GM04504 (cell line): ENCODE measurements at regions not wholly inside any gene's neighbourhood (a gene's known extent, or its start where the extent isn't known, plus 50 kb on each side); places are given as distances from the start of the nearest gene placed in this dataset.

ENCODE experiments used
- DNase-seq: peaks from one replicate; pipeline ENCODE4 v3.0.0-alpha.2; 2012; ENCODE audit warnings: low read depth

DNA sequence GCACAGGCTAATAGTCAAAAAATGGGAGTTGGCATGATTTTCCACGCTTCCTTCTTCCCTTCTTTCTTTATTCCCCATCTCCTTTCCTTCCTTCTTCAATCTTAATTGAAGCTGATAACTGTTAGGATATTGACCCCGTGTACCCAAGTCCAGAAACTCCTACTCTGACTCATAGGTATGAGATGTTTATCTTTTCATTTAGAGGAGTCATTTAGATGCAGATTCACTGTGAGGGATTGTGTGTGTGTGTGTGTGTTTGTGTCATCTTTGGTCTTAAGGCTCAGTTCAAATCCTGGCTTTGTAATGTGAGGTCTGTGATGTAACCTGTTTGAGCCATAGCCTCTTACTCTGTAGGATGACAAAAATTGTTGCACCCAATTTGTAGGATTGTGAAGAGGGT is 332.0 kb upstream of the MAF start:
- no peak for DNase-seq

DNA sequence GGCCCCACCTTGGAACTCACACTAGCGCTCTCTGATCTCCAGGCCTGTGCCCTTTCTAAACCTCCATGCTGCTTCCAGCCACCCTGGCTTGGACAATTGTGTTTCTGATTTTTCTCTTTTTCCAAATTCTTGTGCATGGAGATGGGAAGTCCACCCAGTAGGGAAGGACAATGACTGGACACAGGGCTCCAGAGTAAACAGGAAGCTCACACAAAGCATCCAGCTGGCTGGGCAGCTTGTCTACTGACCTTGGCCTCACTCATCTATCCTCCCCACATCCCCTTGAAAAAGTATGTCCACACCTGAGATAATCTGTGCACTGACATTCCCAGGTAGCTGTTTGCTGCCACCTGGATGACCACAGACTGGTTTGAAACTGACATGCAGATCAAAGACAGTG is 331.2 kb upstream of the MAF start:
- DNase-seq = no peak

DNA sequence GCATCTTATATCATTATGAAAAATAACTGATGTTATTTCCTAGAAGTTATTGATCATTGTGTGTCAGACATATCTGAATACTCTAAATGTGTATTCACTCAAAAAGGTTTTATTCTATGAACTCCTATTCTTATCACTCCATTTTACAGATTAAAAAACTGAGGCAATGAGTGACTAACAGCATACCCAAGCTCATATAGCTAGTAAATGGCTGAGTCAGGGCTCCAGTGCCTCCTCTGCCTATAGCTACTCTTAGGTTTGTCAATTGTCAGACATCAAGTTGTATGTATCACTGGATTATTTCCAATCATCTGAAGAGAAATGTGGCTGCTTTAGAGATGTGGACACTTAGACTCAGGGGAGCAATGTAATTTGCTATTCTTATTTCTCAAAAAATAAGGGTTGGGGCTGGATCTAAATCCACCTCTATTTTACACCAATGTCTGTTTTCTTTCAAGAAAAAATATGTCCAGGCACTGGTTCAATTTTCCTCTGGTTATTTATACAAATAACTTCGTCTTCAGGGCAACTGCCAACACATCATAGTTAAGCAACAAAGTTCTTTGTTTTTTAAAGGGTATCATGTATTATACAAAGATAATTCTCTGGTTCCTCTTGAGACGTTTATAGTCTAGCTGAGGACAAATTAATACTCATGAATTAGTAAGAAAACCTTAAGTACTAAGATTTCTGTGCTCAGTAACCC is 328.9 kb upstream of the MAF start:
- DNase-seq = no peak

DNA sequence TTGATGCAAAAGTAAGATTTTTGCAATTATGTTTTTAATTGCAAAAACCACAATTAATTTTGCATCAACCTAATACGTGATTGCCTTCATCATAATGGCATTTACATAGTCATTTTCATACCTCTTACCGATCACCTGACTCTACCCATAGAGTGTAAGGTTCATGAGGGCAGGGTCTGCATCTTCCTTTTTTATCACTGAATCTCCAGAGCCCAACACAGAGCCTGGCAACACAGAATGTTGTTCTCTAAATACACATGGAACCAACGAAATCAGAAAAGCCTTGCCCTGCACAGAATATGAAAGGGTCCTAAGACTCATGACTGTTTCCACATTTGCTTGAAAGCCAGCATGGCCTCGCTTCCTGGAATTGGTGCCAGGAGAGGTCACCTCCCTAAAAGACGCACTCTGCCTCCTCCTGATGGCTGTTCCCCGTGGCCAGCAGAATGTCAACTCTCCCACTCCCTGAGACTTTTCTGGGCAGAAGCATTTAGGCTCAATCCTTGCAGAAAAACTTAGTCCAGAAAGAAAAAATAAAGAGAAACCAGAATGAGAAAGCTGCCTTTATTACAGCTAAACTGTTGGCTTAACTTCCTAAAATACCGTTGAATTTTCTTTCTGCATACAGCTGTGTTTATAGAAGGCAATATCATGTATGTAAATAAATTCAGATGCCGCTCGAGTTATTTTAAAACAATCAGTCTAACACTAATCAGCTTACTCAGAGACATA is 327.8 kb upstream of the MAF start:
- DNase-seq = no peak

DNA sequence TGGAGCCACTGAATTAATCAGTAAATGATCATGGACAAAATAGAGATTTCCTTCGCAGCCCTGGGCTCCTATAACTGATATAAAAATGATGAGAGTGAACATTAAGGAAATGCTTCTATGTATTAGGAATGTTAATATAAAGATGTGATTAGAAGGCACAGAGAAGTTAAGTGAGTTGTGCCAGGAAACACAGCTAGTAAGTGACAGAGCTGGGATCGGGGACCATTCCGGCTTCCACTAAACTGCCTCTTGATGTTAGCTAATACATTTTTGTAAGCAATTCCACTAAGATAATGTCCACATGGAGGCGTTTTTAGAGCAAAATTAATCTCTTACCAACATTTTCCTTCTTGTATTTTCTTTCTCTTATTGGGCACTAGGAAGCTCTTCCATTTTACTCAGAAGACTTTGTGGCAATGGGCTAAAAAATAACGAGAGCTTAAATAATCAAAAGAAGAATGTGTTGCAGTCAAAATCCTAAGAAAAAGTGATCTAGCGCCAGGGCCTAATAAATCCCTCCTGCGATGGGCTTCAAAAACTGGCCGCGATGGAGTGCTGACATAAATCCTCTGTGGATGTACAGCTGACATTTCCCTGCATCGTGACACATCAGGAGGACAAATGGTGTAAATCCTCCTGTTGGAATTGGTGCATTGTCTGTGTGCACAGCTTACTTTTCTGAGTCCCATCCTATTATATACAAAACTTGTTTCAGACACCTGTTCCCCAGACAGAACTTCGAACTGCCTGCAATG is 326.1 kb upstream of the MAF start:
- no peak for DNase-seq

DNA sequence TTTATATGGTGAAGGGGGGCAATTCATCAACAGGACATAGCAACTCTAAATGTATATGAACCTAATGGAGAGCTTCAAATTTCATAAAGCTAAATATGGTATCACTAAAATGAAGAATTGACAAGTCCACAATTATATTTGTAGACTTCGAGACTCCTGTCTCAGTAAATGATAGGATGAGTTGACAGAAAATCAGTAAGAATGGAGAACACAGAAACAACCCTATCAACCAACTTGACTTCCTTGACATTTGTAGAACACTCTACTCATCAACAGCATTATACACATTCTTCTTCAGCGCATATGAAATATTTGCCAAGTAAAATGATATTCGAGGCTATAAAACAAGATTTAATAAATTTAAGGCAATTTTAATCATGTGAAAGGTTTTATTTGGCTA is 322.9 kb upstream of the MAF start:
- DNase-seq = no peak

DNA sequence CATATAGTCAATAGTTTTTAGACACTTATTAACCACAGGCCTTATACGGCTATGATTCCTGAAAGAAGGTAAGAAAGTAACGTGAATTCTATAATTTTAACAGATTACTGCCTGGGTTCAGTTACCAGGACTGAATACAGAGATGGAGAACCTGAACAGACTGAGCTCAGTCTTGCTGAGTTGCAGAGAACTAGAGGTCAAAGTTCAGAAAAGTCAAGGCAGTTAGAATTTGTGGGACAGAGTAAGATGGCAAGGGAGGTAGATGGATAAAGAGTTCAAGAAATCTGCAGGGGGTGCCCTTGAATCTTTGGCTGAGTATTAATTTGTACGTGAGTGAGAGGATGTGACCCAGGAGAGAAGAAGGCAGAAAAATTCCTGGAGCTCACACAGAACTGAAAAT is 320.1 kb upstream of the MAF start:
- DNase-seq = no peak

DNA sequence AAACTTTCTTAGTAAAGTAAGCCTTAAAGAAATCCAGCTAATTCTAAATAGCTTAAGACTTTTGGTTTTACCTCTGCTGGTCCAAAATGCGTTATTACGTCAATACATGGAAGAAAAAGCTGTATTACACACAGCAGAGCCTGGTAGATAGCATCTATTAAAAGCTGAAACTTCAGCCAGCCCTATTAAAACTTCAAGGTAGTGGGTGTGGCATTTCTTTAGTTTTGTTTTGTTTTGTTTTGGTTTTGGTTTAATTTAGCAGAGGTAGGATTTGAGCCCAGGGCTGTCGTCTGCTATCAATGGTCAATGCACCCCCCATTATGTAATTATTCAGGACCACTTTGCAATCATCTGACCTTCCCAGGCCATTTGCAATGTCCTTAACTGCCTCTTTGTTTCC is 318.4 kb upstream of the MAF start:
- no peak for DNase-seq

DNA sequence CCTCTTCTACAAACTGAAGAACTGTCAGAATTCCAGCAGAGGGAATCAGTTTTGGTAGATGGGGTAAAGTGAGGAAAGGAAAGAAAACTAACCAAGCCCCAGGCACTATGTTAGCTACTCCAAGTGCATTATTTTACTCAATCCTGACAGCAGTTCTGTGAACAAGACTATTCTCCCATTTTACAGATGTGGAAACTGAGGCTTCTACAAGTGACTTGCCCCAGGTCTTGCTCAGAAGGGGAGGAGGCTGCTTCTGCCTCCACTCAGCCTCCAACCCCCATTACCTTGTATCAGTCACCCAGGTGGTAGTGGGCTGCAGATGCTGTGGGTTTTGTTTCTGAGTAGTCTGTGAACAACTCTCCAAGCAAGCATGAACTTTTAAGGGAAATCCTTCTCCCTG is 315.2 kb upstream of the MAF start:
- DNase-seq = no peak

DNA sequence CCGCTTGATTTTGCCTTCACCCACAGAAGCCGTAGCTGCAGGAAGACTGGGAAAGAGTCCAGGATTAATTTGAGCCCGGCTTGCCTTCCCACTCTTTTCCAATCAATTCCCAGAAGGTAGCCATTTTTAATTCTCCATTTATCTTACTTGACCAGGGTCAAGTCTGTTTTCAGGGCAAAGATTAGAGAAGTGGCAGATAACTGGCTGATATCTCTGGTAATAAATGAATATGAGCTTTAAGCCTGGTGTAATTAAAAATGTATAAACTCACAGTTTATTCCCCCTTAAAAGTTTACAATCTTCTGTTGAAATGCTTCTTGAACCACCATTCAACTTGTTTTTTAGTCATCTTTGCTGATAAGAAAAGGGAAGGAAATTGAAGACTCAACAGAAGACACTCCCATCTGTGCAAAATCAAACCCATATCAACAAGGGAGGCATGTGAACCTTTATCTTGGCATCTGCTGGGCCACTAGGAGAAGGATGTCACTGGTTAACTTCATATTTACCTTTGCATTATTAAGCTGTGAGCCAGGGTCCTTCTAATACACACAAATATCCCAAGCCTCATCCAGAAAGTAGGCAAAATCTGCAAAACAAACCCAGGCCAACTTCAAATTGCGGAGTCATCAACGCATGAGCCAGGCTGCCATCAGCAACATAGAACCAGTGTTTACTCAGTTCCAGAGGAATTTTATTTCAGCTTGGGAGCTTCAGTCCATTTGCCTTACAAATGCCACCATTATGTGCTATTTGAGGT is 314.6 kb upstream of the MAF start:
- DNase-seq = no peak

DNA sequence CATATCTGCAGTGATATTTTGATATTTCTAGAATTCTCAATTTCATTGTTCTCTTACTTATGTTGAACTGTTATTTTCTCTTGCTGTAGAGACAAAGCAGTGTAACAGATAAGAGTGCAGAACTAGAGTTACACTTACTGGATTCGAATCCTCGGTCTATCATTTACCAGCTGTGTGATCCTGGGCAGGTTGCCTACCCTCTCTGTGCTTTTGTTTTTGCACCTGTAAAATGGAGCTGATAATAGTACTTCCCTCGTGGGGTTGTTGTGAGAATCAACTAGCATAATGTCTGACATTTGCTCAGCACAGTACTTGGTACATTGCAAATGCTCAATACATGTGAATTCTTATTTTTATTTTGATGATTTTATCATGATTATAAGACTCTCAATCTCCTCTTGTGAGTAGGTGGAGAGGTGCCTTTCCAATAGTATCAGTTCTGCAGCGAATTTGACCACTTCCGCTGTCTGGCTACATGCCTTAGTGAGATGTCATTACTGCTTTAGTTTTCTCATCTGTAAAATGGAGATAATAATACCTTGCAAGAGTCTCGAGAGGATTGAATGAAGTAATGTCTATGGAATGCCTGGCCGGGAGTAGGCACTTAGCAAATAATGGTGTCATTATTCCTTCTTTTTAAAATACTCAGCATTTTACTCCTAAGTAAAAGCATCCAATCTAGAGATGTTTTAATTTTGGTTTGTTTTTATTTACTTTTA is 312.2 kb upstream of the MAF start:
- DNase-seq = no peak

DNA sequence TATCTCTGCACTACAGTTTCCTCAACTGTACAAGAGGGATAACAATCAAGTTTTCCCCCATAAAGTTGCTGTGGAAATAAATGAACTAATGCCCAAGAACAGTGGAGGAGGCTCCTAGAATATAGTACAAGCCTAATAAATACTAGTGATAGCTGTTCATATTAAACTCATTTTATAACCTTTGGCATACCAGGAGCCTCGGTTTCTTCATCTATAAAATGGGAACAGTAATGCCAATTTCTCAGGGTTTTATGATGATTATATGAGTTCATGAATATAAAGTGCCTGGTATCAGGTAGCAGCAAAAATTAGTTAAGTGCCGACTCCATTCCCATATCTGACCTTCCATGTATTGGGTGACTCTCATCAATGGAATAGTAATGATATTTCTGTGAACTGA is 311.1 kb upstream of the MAF start:
- no peak for DNase-seq

DNA sequence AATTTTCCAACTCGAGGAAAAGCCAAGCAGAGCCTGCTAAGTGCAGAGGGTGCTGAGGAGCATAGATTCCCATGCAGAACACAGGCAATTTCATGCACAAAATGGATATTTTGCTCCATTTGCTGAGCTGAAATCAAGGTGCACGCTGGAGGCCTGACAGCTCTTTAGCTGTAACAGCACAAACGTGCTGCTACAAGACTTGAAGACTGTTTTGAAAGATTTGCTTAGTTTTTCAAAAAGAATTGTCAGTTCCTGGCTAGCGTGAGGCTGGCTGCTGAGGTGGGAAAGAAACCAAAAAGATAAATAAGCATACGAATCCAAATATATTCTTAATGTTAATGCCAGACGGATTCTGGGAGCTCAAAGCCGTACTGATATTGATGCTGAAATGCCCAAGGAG is 309.0 kb upstream of the MAF start:
- no peak for DNase-seq

DNA sequence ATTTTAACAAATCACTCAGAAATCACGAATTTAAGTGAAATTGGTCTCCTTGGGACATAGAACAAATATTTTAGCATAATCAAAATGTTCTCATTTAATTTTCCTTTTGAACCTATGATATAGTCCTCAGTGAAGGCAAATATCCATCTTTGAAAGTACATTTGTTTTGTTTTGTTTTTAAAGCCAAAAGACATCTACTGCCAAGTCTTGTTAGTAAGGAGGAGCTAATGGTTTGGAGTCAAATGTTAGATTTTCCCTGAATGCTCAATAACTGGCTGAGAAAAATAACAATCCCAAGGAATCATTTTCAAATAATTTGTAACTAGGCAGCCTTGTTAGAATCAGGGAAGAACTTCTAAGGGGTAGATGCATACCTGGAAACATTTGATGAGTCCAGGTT is 302.9 kb upstream of the MAF start:
- no peak for DNase-seq

DNA sequence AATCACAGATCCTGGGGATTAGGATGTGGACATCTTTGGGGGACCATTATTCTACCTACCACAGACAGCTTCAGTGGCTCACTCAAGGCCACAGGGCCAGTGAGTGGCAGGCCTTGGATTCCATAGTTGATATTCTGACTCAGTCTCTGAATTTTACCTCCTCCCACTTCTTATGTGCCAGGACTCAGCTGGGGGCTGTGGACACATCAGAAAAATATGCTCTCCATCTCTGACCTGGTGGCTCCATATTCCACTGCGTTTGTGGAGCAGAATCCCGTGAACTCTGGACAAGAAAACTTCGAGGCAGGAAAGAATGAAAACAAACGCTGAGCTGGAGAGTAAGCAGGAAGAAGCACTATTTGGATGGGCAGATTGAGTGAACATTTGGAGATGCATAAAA is 301.8 kb upstream of the MAF start:
- no peak for DNase-seq

DNA sequence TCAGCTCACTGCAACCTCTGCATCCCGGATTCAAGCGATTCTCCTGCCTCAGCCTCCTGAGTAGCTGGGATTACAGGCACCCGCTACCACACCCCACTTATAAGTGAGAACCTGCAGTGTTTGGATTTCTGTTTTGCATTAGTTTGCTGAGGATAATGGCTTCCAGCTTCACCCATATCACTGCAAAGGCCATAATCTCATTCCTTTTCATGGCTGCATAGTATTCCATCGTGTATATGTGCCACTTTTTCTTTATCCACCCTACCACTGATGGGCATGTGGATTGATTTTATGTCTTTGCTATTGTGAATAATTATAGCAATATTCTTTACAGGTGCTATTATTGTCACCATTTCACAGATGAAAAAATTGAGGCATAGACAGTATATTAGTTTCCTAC is 301.0 kb upstream of the MAF start:
- no peak for DNase-seq

DNA sequence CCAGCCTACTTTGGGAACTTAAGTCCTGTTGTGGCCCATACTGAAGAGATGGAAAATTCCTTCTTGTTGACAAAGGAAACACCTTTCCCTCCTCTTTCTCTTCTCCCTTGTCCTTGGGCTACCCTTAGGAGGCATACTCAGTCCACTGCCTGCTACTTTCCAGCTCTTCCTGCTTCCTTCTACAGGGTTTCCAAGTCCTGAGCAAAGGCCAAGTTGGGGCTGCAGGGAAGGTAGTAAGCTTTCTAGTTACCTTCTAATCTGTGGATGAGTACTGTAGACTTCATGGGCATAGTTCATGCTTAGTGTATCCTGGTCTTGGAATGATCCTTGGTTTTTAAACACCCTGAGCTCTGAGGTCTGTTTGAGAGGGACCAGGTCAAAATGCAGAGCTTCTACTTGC is 299.2 kb upstream of the MAF start:
- DNase-seq = no peak

DNA sequence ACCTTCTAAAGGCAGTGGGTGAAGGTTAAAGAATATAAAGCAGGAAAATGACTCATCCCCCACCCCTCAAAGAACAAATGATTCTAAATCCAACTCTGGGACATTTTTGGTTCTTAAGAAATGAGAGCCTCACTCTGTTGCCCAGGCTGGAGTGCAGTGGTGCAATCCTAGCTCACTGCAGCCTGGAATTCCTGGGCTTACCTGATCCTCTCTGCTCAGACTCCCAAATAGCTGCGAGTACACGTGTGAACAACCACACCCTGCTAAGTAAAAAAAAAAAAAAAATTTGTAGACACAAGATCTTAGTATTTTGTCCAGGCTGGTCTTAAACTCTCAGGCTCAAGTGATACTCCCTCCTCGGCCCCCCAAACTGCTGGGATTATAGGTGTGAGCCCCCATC is 298.8 kb upstream of the MAF start:
- no peak for DNase-seq

DNA sequence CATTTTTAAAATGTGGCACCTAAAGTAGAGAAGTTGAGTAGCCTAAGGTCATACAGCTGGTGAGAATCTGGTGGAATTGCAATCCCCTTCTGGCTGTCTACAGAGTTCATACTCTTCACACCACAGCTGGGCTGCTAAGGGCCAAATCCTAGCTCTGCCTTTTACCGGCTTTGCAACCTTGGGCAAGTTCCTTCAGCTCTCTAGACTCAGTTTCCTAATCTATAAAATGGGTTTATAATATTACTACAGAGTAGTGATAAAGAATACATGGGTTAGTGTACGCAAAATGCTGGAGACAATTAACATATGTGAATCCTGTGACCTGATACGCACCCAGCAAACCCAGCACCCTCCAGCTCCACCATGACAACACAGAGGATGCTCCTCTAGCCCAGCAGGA is 298.2 kb upstream of the MAF start:
- no peak for DNase-seq

DNA sequence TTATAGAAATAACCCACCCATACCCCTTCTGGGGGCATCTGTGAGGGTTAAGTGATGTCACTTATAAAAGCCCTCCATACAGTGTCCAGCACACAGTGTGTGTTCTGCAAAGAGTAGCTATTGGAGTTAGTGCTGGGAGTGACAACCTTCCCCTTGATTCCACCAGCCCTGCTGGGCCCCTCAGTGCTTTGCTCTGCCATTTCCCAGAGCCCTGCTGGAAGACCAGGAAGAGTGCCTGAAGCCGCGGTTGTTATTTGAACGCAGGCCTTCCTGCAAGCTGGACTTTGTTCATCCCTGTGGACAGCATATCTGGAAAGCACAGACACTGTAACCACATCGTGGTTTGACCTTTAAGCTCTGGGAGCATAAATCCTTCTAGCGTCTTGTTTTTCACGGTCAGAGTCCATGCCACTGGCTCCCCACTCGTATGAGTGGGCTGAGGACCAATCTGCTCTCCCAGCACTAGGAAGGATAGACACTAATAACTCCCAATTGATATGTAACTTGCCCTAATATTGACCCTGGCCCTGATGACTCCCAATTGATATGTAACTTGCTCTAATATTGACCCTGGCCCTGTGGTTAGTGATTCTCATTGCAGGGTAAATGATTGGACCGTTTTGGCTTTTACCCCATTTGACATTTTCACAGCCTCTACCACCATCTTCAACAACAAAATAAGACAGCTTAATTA is 297.1 kb upstream of the MAF start:
- DNase-seq = no peak

DNA sequence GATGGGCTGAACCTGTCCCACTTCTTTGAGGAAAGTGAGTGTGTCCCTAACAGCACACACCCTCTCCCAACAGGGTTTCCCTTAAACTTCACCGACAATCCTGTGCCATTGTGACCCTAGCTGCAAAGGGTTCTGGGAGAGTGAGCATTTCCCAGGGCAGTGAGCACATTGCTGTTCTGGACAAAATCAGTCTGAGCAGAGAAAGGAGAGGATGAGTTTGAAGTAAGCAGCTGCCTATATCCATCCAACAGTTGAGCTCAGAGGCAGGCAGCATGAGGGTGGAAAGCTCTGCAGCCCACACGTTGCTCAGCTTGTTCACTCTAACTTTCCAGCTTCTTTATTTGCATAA is 296.5 kb upstream of the MAF start:
- no peak for DNase-seq

DNA sequence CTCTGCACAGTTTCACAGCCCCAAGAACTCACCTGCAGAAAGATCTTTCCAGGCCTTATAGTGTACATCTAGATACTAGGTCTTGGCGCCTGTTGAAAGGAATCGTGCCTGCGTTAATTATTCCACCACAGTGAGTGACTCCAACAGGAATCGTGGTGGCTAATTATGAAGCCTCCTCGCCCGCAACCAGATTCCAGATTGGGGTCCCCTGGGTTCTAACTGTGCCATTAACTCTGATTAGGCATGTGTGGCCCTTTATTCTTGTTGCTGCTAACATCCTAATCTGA is 295.3 kb upstream of the MAF start:
- no peak for DNase-seq
